Stimulated activated CD4-positive, alpha-beta T cell treated with anti-CD3 and anti-CD28 coated beads, Interleukin-15, amount 100 ng/mL, for 1 hour (primary cell): ENCODE measurements at regions not wholly inside any gene's neighbourhood (a gene's known extent, or its start where the extent isn't known, plus 50 kb on each side); places are given as distances from the start of the nearest gene placed in this dataset.

Source experiments
- DNase-seq, 2 donors: peaks; one replicate each; pipeline ENCODE4 v3.0.0-alpha.2; 2020; ENCODE audit warnings: low read depth in 1 of 2, low spot score in 1 of 2

DNA sequence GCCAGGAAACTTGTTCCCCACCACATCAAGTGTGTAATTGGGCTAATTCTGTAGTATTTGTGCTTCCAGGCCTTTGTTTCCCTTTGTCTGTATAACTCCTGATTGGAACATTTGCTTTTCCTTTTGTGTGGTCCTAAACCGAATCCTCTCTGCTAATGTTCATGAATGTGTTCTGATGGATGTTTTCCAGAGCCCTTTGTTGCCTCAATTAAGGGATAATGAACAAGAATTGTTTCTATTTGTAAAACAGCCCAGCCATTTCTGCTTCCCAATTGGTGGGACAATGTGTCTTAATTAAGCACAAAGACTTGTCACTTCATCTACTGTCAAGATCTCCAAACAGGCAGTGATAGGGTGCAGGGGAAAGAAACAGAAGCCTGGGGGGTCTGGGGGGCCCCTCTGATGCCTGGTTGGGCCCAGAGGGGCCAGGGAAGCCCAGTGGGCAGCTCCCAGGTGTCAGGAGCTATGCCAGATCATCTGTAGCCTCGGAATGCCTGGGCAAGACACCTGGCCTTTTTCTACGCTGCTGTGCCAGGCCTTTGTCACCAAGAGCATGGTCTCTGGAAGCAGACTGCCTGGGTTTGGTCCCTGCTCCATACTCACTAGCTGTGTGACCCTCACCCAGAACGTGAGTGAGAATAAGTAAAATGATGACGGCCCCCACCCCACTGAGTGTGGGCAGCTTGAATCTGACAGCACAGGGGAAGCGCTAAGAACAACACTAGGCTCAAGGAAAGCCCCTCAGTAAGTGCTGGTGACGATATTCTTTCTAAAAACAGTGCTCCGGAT, 116.6 kb upstream of the PRR20G start:
- DNase-seq, result no peak

- no peak for DNase-seq
Observed at GRCh38 chr3:127403795-127404194, 115.9 kb upstream of the PRR20G start.

GRCh38 chr3:127399154-127399553, 111.3 kb upstream of the PRR20G start:
- no peak for DNase-seq

- DNase-seq, result no peak
Observed at GRCh38 chr3:127396473-127396872, 108.6 kb upstream of the PRR20G start.

DNA sequence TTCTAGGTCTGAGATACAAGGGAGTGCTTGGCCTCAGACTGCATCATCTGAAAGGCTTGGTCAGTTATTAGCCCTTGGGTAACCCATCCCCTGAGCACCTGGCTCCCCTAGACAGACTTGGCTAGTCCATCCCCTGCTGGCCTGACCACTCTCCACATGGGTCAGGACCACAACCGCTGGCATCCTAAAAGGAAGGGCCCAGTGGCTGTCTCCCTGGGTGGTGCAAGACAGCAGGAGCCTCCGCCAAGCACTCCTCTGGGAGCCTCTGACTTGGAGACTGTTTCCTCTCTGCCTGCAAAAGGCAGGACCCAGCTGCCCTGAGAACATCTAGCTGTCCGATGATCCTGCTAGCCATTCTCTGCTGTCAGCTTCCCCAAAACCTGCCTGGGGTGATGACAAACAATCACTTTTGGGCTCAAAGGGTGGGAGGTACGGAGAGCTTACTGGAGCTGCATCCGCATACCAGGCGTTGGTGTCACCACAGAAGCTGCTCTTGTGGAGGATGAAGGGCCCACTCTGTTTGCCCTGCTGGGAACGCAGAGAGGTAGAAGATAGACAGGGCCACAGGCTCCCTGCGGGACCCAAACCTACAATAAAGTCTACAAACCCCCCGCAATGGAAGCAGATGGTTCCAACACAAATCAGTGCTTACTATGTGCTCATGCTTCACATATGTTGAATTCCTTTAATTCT, 108.0 kb upstream of the PRR20G start:
- DNase-seq, result no peak

- no peak for DNase-seq
Observed at GRCh38 chr3:127394984-127395662, 107.3 kb upstream of the PRR20G start.

DNA sequence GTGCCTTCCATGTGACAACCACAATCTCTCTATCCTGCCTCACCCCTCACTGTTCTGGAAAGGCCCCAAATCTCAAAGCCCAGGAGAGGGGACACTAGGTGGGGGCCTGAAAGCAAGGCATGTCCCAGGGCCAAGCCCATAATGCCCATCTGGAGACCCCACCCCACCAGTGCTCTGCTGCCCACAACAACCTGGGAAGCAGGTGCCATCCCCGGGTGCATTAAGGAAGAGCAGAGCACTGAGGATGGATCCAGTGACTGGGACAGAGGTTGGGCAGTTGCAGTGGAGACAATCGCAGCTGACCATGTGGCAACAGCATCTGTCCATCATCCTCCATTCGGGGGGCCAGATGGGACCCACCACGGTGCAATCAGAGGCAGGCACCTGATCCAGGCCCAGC, 106.2 kb upstream of the PRR20G start:
- no peak for DNase-seq

GRCh38 chr3:127393131-127393820, 105.4 kb upstream of the PRR20G start:
- DNase-seq, result no peak

DNA sequence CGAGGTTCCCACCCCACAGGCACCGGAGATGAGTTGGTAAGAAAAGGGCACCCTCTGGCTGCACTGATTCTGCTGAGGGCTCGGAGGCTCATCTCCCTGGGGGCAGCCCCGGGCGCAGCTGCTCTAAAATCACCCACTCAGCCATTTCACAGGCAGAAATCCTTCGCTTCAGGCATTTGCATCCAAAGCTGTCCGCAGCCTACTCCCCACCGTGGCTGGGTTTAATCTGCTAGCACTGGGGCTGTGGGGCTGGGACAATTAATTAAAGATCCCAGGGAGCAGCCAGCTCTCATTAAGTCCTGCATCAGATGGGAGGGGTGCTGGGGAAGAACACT, 104.3 kb upstream of the PRR20G start:
- no peak for DNase-seq

DNA sequence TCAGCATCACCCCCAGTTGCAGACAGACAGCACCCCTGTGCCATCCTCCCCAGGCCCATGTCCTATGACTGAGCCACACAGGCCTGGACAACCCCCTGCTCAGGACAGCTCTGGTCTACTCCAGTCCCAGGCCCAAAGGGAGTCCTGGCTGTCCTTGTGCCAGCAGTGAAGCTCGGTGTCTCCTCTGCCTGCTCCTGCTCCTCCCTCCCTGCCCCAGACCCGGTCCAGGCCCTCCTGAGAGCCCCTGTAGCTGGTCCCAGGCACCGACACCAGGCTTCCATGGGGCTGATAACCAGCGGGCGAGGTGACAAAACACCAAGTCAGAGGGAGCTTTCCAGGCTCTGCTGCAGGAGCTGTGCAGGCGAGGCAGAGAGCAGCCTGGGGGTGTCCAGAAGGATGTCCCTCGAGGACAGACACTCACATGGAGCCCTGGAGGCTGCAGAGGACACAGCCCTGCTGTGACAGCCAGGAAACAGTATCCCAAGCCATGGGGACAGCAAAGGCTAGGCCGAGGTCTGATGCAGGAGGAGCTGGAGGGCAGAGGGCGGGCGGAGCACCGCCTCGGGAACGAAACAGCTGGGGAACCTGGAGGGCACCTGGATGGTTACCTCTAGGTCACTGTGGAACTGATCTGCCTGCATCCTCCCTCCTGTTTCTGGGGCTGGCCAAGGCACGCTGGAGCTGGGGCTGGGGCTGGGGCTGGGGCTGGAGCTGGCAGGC, 103.8 kb upstream of the PRR20G start:
- DNase-seq, result no peak

DNA sequence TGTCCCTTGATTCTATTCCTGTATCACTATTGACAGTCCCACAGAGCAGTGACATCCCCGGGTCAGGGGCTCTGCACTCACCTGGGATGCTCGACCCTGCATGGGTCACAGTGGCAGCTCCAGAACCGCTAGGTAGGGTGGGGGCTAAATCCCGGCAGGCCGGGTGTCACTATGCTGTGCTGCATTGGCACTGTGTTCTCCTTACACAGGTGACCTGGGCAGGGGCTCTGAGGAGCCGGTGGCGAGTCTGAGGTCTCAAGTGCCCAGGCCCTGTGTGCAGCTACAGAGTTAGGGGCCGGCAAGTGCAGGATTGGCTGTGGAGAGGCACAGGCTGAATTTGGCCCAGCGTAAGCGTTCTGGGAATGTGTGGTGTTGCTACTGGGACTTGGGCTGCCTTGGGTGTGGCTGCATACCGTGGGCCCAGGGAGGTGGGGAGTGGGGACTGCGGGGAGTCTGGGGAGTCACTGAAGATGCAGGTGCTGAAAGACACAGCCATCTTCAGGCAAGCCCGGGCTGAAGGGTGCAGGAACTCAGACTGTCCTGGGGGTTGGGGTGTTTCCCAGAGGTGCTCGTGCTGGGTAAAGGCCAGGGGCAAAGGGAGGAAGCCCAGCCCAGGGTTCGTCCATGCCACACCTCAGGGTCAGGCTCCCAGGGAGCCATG, 102.6 kb upstream of the PRR20G start:
- no peak for DNase-seq

- no peak for DNase-seq
Observed at GRCh38 chr3:127389913-127390312, 102.1 kb upstream of the PRR20G start.

DNA sequence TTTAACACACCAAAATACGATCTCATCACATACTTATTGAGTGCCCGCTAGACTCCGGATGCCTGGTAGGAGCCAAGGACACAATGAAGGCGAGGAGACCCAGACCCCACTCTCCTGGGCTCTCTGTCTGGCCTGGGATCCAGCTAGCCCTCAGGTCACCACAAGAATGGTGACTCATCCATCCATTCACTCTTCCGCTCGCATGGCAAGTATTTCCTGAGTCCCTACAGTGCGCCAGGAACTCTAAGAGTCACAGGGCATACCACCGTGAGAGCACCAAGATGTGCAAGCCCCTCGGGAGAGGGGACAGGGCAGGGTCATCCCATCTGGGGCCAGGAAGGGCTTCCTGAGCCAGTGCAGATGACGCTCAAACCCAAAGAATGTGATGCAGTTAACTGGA, 101.6 kb upstream of the PRR20G start:
- DNase-seq, result no peak

GRCh38 chr3:127388427-127388826, 100.6 kb upstream of the PRR20G start:
- no peak for DNase-seq

- DNase-seq, result no peak
Observed at GRCh38 chr3:127387556-127388153, 99.8 kb upstream of the PRR20G start.

GRCh38 chr3:127387119-127387518, 99.3 kb upstream of the PRR20G start:
- no peak for DNase-seq

GRCh38 chr3:127386490-127386889, 98.6 kb upstream of the PRR20G start:
- no peak for DNase-seq

GRCh38 chr3:127385540-127385870, 97.7 kb upstream of the PRR20G start:
- no peak for DNase-seq

DNA sequence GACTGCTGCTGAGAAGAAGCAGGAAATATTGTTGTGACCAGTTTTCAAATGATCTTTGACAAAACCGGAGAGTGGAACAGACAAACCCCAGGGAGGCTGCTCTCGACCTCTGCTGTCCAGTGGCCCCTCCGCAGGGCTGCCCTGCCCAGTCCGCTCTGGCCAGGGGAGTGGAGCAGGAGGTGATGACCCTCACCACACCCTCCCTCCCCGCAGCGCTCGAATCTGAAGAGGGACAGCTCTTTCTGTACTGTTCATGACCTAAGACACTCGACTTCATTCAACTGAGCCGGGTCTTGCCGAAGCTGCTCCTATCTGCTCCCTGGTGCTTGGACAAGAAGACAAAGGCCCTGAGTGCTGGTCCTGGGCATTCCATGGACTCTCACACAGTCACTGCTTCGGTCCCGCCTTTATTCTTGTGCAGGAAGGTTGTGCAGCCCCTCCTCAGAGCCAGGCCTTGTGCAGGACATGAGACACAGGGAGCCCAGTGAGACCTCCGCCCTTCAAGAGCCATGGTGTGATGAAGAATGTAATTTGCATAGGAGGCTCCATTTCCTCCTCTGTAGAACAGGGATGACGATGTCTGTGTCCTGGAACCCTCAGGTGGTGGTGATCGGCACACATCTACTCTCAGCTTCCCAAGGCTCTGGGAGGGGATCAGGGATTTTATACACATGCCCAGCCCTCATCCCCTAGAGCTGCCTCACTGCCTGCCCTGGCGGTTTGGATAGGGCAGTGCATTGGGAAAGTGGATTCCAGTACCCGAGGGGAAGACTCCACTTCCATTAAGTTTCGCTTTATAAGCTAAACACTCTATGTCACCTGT, 97.1 kb upstream of the PRR20G start:
- DNase-seq, result no peak
